Activated T-helper 2 cell treated with anti-CD3 and anti-CD28 coated beads, Interferon-gamma antibody, Interleukin-2, Interleukin-4, amounts not matched to agents 10 μg/mL and 5 μg/mL and 100 μg/mL, durations not matched to agents 14 hours and 24 hours and 36 hours (primary cell): ENCODE measurements at regions not wholly inside any gene's neighbourhood (a gene's known extent, or its start where the extent isn't known, plus 50 kb on each side); places are given as distances from the start of the nearest gene placed in this dataset.

Source experiments
- DNase-seq: peaks from one replicate; pipeline ENCODE4 v3.0.0; 2021; ENCODE audit warnings: low spot score
- H3K27ac Mint-ChIP-seq: one replicate; pipeline ENCODE4 v1.8.0; 2021; ENCODE audit warnings: mixed read lengths
- H3K27me3 Mint-ChIP-seq: one replicate; pipeline ENCODE4 v1.8.0; 2021; ENCODE audit warnings: low read depth, mixed read lengths
- H3K36me3 Mint-ChIP-seq: one replicate; pipeline ENCODE4 v1.8.0; 2021; ENCODE audit warnings: low read depth, mixed read lengths
- H3K4me1 Mint-ChIP-seq: one replicate; pipeline ENCODE4 v1.8.0; 2021; ENCODE audit warnings: low read depth, mixed read lengths
- H3K4me3 Mint-ChIP-seq: one replicate; pipeline ENCODE4 v1.8.0; 2021; ENCODE audit warnings: low read depth, mild to moderate bottlenecking, moderate library complexity, mixed read lengths
- H3K9me3 Mint-ChIP-seq: one replicate; pipeline ENCODE4 v1.8.0; 2021; ENCODE audit warnings: mixed read lengths
- intact Hi-C: fragments of 100-400 bp; cut with micrococcal nuclease; formaldehyde crosslinking; loops from one replicate; pipeline ENCODE4 v1.15.1; 2023

DNA sequence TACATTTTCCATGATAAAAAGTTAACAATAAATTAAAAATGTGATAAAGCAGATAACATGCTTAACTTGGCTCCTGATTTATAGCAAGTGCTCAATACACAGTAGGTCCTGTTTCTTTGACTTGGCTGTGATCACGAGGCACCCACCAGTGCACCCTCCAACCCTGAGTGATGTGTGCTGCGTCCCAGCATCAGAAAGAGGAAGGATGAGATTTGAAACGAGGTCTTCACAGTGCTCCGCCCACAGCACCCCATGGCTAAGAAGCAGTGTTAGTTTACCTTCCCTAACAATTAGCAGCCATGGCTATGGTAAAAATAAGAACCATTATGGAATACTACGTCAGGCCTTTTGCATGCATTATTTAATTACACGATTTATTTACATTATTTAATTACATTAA lies 292.0 kb upstream of the ZMIZ1 start:
- no peak for DNase-seq
- Mint-ChIP-seq H3K27ac (no peak overlapping the region), H3K9me3 (no peaks in the 10 kb centered on the region), H3K27me3 (no peaks in the 10 kb centered on the region), H3K4me3 (no peak overlapping the region), H3K36me3 (no peaks in the 10 kb centered on the region), H3K4me1 (no peaks in the 10 kb centered on the region)
- intact Hi-C loops = no loop called here

DNA sequence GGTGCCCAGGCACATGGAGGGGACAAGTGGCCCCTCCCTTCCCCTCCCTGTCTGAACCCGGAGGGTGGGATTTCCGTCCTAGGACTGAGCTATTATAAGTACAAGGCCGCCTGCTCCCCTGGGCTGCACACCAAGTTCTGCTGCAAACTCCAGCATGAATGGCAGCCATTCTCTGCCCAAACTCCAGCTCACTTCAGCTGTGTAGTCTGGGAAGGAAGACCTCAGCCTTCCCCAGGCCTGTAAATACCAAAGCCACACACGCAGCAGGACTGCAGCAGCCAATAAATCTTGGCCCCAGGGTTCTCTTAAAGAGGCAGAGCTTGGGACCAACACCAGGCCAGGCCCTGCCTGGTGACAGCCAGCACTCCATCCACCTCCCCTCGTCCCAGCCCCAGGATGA lies 291.3 kb upstream of the ZMIZ1 start:
- H3K9me3 Mint-ChIP-seq = no peaks in the 10 kb centered on the region
- intact Hi-C loops = no loop called here
- no peak overlapping the region for H3K4me3 Mint-ChIP-seq
- H3K27ac Mint-ChIP-seq = no peak overlapping the region
- DNase-seq = no peak
- H3K4me1 Mint-ChIP-seq = no peaks in the 10 kb centered on the region
- H3K36me3 Mint-ChIP-seq = no peaks in the 10 kb centered on the region
- H3K27me3 Mint-ChIP-seq = no peaks in the 10 kb centered on the region

GRCh38 chr10:78777867-78778266 lies 290.9 kb upstream of the ZMIZ1 start:
- intact Hi-C loops = no loop called here
- Mint-ChIP-seq H3K27me3 (no peaks in the 10 kb centered on the region), H3K27ac (no peak overlapping the region), H3K36me3 (no peaks in the 10 kb centered on the region), H3K4me1 (no peaks in the 10 kb centered on the region), H3K4me3 (no peak overlapping the region), H3K9me3 (no peaks in the 10 kb centered on the region)
- no peak for DNase-seq

GRCh38 chr10:78778444-78779338 lies 290.1 kb upstream of the ZMIZ1 start:
- H3K27ac Mint-ChIP-seq = no peak overlapping the region
- intact Hi-C loops = no loop called here
- no peak overlapping the region for H3K4me3 Mint-ChIP-seq
- no peak for DNase-seq
- no peaks in the 10 kb centered on the region for H3K27me3 Mint-ChIP-seq
- H3K4me1 Mint-ChIP-seq = no peaks in the 10 kb centered on the region
- no peaks in the 10 kb centered on the region for H3K9me3 Mint-ChIP-seq
- no peaks in the 10 kb centered on the region for H3K36me3 Mint-ChIP-seq

DNA sequence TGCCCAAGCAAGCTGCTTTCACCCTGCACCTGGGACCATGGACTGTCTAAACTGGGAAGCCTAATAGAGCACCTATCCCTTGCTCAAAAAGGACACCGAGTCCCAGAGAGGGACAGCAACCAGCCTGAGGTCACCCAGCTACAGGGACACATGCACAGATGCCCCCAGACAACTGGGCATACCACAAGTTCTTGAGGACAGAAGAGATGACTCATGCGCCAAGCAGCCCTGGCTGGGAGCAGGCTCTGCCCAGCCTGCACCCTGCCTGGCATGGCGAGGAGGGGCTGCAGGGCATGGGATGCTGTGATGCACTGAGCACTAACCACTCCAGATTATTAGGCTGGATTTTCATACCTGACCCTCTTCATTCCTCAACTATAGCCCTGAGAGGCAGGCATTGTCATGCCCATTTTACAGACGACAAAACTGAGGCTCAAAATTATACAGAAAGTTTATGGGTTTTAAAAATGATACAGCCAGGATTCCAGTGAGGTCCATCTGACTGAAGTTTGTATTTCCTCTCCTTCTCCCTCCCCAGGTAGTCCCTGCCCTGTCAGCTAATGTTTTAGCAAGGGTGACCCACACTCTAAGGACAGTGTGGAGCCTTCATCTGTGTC lies 289.3 kb upstream of the ZMIZ1 start:
- Mint-ChIP-seq H3K4me1 (no peaks in the 10 kb centered on the region), H3K27me3 (no peaks in the 10 kb centered on the region), H3K4me3 (no peak overlapping the region), H3K36me3 (no peaks in the 10 kb centered on the region), H3K27ac (no peak overlapping the region), H3K9me3 (no peaks in the 10 kb centered on the region)
- intact Hi-C loops = no loop called here
- DNase-seq = no peak

- H3K27ac Mint-ChIP-seq = no peak overlapping the region
- no peaks in the 10 kb centered on the region for H3K27me3 Mint-ChIP-seq
- no peak overlapping the region for H3K4me3 Mint-ChIP-seq
- intact Hi-C loops = no loop called here
- DNase-seq = no peak
- no peaks in the 10 kb centered on the region for H3K9me3 Mint-ChIP-seq
- H3K36me3 Mint-ChIP-seq = no peaks in the 10 kb centered on the region
- H3K4me1 Mint-ChIP-seq = no peaks in the 10 kb centered on the region
Observed at GRCh38 chr10:78780551-78780961, 288.2 kb upstream of the ZMIZ1 start.

DNA sequence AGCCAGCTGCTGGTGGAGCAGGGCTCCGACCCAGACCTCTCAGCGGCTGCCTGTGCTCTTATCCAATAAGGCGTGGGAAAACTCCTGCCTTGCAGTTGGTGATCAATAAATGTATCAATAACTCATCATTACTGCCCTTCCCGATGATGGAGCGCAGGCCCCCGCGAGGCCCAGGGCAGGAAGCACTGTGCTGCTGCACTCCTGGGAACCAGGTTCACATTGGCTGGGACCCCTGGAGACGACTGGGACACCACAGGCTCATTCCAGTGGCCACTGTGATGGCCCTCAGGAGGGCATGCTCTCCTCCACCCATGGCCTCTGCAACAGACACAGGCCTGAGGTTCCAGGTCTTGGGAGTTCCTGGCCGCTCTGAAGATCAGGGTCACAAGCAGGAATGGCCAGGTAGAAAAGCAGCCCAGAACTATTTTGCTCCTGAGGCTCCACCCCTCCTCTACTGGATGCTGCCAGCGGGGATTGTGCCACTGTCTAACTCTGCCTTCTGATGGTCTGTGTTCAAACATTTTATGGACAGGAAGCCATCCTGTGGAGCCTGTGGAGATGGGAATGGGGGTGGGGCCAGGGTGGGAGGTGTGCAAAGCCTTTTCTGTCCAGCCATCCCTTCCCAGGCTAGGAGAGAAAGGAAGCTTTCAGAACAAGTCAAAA lies 287.4 kb upstream of the ZMIZ1 start:
- Mint-ChIP-seq H3K4me1 (no peaks in the 10 kb centered on the region), H3K27ac (no peak overlapping the region), H3K36me3 (no peaks in the 10 kb centered on the region), H3K4me3 (no peak overlapping the region), H3K27me3 (no peaks in the 10 kb centered on the region), H3K9me3 (no peaks in the 10 kb centered on the region)
- no peak for DNase-seq
- intact Hi-C loops = no loop called here

DNA sequence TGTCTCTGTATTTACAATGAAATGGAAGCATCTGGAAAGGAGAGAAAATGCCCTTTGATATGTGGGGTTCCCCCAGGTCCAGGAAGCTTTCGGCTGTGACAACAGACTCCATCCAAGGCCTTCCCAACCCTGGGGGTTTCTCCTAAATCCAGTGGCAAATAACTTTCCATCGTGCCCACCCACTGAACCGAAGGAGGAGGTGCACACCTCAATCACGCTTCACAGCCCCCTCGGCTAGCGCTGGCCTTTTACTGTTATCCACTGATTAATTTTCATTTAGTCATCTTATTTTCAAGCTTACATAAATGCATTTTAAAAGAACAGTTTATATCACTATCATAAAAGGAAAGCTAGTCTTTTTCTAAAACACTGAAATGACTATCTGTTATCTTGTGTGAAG lies 286.8 kb upstream of the ZMIZ1 start:
- intact Hi-C loops = no loop called here
- Mint-ChIP-seq H3K36me3 (no peaks in the 10 kb centered on the region), H3K4me1 (no peaks in the 10 kb centered on the region), H3K27ac (no peak overlapping the region), H3K9me3 (no peaks in the 10 kb centered on the region), H3K4me3 (no peak overlapping the region), H3K27me3 (no peaks in the 10 kb centered on the region)
- DNase-seq = no peak

- H3K27ac Mint-ChIP-seq = no peak overlapping the region
- no peak overlapping the region for H3K4me3 Mint-ChIP-seq
Observed at GRCh38 chr10:78782441-78782840, 286.3 kb upstream of the ZMIZ1 start.

GRCh38 chr10:78783753-78784152 lies 285.0 kb upstream of the ZMIZ1 start:
- Mint-ChIP-seq H3K4me1 (no peaks in the 10 kb centered on the region), H3K36me3 (no peaks in the 10 kb centered on the region), H3K27ac (no peak overlapping the region), H3K4me3 (no peak overlapping the region), H3K9me3 (no peaks in the 10 kb centered on the region), H3K27me3 (no peaks in the 10 kb centered on the region)
- no peak for DNase-seq
- intact Hi-C loops = no loop called here

More at GRCh38 chr10:78782441-78782840, 286.3 kb upstream of the ZMIZ1 start:
- H3K36me3 Mint-ChIP-seq = no peaks in the 10 kb centered on the region
- H3K9me3 Mint-ChIP-seq = no peaks in the 10 kb centered on the region
- no peaks in the 10 kb centered on the region for H3K27me3 Mint-ChIP-seq
- no peak for DNase-seq
- H3K4me1 Mint-ChIP-seq = no peaks in the 10 kb centered on the region
- intact Hi-C loops = no loop called here

DNA sequence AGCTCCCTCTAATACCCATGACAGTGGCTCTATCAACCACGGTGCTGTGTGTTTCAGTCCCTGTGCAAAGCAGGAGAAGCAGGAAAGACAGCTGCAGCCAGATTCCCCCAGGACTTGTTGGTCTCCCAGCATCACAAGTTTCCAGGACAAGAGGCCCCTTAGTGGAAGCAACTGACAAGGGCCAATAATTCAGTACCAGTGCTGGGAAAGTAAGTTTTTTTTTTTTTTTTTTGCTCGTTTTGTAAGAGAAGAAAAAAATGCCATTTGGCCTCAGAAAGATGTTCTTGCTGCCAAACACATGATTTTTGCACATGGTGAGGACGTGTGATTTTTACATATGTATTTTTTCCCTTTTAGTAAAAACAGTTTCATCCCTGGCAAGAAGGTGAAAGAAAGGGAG lies 284.2 kb upstream of the ZMIZ1 start:
- H3K9me3 Mint-ChIP-seq = no peaks in the 10 kb centered on the region
- DNase-seq = no peak
- H3K27me3 Mint-ChIP-seq = peaks cover 4% of the 10 kb centered on the region
- H3K27ac Mint-ChIP-seq = no peak overlapping the region
- H3K4me1 Mint-ChIP-seq = no peaks in the 10 kb centered on the region
- intact Hi-C loops = no loop called here
- no peaks in the 10 kb centered on the region for H3K36me3 Mint-ChIP-seq
- H3K4me3 Mint-ChIP-seq = no peak overlapping the region

- Mint-ChIP-seq H3K4me3 (no peak overlapping the region), H3K27me3 (peaks cover 4% of the 10 kb centered on the region), H3K36me3 (no peaks in the 10 kb centered on the region), H3K27ac (no peak overlapping the region), H3K9me3 (no peaks in the 10 kb centered on the region), H3K4me1 (no peaks in the 10 kb centered on the region)
- intact Hi-C loops = no loop called here
- DNase-seq = no peak
Observed at GRCh38 chr10:78785066-78785465, 283.7 kb upstream of the ZMIZ1 start.

GRCh38 chr10:78785991-78786390 lies 282.8 kb upstream of the ZMIZ1 start:
- DNase-seq = no peak
- intact Hi-C loops = no loop called here
- Mint-ChIP-seq H3K36me3 (no peaks in the 10 kb centered on the region), H3K4me1 (no peaks in the 10 kb centered on the region), H3K4me3 (no peak overlapping the region), H3K27me3 (peaks cover 4% of the 10 kb centered on the region), H3K9me3 (no peaks in the 10 kb centered on the region), H3K27ac (no peak overlapping the region)
